Muscle of back (tissue), 3 donors: ENCODE measurements at regions not wholly inside any gene's neighbourhood (a gene's known extent, or its start where the extent isn't known, plus 50 kb on each side); places are given as distances from the start of the nearest gene placed in this dataset.
"Not testable (repeated sequence)": the region's sequence is repeated elsewhere in the genome, so short reads cannot be mapped to it uniquely, and the experiment has no call there.

Experiments
- DNase-seq, 3 donors: peaks; one replicate each; pipeline versions ENCODE4 v3.0.0 to v3.0.0-alpha.2; 2013

- DNase-seq, result no peak
Observed at GRCh38 chr15:87579537-87579936, 677.0 kb downstream of the NTRK3 start.

GRCh38 chr15:87578776-87579175 lies 677.8 kb downstream of the NTRK3 start:
- DNase-seq, result no peak

- DNase-seq, result no peak
Observed at GRCh38 chr15:87577336-87577735, 679.2 kb downstream of the NTRK3 start.

GRCh38 chr15:87576486-87577176 lies 679.9 kb downstream of the NTRK3 start:
- DNase-seq, result no peak

GRCh38 chr15:87575896-87576473 lies 680.6 kb downstream of the NTRK3 start:
- no peak for DNase-seq

- DNase-seq, result no peak
Observed at GRCh38 chr15:87573534-87573933, 683.0 kb downstream of the NTRK3 start.

- no peak for DNase-seq
Observed at GRCh38 chr15:87573039-87573438, 683.5 kb downstream of the NTRK3 start.

- DNase-seq, result no peak
Observed at GRCh38 chr15:87572381-87572910, 684.1 kb downstream of the NTRK3 start.

- DNase-seq, result no peak
Observed at GRCh38 chr15:87570206-87570605, 686.3 kb downstream of the NTRK3 start.

GRCh38 chr15:87569581-87569980 lies 687.0 kb downstream of the NTRK3 start:
- DNase-seq, result no peak

GRCh38 chr15:87567406-87568030 lies 689.0 kb downstream of the NTRK3 start:
- DNase-seq, result peak; percentile 9 to 80 (median 34)

- DNase-seq, result no peak
Observed at GRCh38 chr15:87566236-87566635, 690.3 kb downstream of the NTRK3 start.

GRCh38 chr15:87564681-87565080 lies 691.9 kb downstream of the NTRK3 start:
- DNase-seq, result no peak

- no peak for DNase-seq
Observed at GRCh38 chr15:87563869-87564268, 692.7 kb downstream of the NTRK3 start.

- no peak for DNase-seq
Observed at GRCh38 chr15:87562203-87562602, 694.3 kb downstream of the NTRK3 start.

- no peak for DNase-seq
Observed at GRCh38 chr15:87561641-87562040, 694.9 kb downstream of the NTRK3 start.

GRCh38 chr15:87557881-87558280 lies 698.7 kb downstream of the NTRK3 start:
- DNase-seq, result no peak

GRCh38 chr15:87556886-87557285 lies 699.7 kb downstream of the NTRK3 start:
- no peak for DNase-seq

GRCh38 chr15:87549860-87550259 lies 706.7 kb downstream of the NTRK3 start:
- no peak for DNase-seq

- DNase-seq, result no peak
Observed at GRCh38 chr15:87549296-87549695, 707.2 kb downstream of the NTRK3 start.

GRCh38 chr15:87548590-87548989 lies 707.9 kb downstream of the NTRK3 start:
- not testable (repeated sequence) for DNase-seq

GRCh38 chr15:87547470-87548181 lies 708.9 kb downstream of the NTRK3 start:
- no peak for DNase-seq
